ENCODE measurements at regions not wholly inside any gene's neighbourhood (a gene's known extent, or its start where the extent isn't known, plus 50 kb on each side); places are given as distances from the start of the nearest gene placed in this dataset.
"Not testable (repeated sequence)": the region's sequence is repeated elsewhere in the genome, so short reads cannot be mapped to it uniquely, and the experiment has no call there.

GRCh38 chr6:33894438-33894837, 90.6 kb upstream of the MLN start:
- DNase-seq (ENCODE audit: low spot score): no peak
- no peak for TF ChIP-seq CTCF (IDR thresholded peaks at IDR 0.05; ENCODE audit: extremely low read depth, missing control alignments)

DNA sequence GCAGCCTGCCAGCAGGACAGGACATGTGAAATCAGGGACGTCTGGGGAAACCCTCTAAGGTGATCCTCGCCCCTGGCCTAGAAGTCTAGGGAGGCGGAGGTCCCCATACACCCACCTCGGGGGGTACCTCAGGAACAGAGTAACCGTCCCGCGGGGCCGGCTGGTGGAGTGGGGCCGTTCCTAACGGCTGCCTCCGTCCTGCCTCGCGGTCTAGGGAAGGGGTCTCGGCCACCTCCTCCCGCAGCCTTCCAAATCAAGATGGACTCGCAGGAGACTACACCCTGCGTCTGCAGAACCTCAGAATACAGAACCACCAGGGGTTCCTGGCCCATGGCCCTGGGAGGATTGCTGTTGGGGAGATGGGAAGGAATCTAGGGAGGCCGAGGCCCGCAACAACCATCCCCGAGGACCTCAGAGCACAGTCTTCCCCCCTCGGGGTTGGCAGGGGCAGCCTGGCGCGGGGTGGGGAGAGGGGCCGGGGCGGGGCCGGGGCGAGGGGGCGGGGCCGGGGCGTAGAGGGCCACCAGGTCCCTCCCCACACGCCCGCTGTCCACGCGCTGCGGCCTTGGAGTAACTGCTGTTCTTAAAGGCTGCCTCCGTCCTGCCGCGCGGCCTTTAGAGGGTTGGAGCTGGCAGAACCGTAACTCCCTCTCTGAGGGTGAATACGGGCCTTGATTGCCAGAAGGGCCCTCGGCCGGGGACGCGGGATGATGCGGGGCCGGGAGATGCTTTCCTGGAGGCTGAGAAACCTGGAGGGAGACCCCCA, 89.0 kb upstream of the MLN start:
- TF ChIP-seq CTCF (IDR thresholded peaks at IDR 0.05; ENCODE audit: extremely low read depth, missing control alignments): no peak
- no peak for DNase-seq (ENCODE audit: low spot score)

DNA sequence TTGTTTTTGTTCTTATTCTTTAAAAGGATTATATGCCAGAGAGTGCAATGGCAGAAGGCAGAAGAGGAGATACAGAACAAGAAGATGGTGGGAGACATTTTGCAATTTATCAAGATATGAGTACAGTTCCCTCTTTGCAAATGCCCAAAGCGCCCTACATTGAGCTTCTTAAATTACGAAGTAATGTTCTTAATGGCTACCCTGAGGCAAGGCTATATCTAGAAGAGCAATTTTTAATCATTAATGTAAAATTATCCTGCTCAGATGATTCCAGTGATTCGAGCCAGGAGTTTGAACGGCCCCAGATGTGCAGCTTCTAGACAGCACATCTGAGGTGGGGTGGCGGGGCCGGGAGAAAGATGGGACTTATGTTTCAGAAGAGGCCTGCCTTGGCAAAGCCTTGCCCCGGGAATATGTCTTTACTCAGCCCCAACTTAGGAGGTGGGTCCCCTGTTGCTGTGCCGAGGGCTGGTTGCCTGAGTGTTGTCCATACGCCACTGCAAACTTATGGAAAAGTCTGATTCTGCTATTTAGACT, 84.9 kb upstream of the MLN start:
- no peak for TF ChIP-seq CTCF (IDR thresholded peaks at IDR 0.05; ENCODE audit: extremely low read depth, missing control alignments)
- DNase-seq (ENCODE audit: low spot score): no peak

- TF ChIP-seq CTCF (IDR thresholded peaks at IDR 0.05; ENCODE audit: extremely low read depth, missing control alignments): no peak
- no peak for DNase-seq (ENCODE audit: low spot score)
Measured at GRCh38 chr6:33888183-33888582, 84.4 kb upstream of the MLN start.

GRCh38 chr6:33886673-33887144, 82.9 kb upstream of the MLN start:
- DNase-seq (ENCODE audit: low spot score): no peak
- no peak for TF ChIP-seq CTCF (IDR thresholded peaks at IDR 0.05; ENCODE audit: extremely low read depth, missing control alignments)

DNA sequence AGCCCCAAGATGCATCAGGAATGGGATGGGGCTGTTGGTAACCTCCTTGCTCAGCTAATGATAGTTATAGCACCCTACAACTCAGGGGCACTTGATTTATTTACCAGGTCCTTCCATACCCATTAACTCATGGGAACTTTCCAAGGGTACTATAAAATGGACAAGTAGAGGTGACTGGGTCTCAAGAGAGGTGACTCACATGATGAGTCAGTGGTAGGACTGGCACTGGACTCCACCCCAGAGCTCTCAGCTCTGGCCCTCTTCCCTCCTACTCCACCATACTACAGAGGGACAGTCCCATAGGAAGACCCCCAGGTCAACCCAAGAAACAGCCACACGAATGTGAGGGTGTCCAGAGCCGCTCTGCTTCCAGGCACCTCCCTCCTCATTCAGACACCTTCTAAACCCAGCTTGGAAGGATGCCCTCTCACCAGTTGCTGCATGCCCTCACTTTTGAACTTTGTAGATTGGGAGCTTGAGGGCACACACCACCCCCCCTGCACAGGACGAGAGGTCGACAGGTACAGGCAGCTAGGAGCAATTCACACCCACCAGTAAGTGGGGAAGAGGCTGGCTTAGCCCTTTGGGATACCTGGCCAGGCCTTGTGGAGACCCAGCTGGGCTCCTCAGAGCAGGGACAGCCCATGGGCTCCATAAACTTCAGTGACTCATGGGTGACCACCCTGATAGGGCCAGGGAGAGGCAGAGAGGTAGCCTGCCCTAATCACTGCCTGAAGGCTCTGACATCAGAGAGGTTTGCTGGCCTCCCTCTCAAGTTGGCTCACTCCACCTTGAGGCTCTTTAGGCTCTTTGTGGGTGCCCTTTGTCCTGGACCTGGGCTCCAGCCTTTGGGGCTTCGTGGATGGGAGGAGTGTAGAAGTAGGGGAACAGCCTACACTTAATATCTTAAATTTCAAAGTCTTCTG, 81.6 kb upstream of the MLN start:
- DNase-seq (ENCODE audit: low spot score): no peak
- TF ChIP-seq CTCF (IDR thresholded peaks at IDR 0.05; ENCODE audit: extremely low read depth, missing control alignments): no peak

DNA sequence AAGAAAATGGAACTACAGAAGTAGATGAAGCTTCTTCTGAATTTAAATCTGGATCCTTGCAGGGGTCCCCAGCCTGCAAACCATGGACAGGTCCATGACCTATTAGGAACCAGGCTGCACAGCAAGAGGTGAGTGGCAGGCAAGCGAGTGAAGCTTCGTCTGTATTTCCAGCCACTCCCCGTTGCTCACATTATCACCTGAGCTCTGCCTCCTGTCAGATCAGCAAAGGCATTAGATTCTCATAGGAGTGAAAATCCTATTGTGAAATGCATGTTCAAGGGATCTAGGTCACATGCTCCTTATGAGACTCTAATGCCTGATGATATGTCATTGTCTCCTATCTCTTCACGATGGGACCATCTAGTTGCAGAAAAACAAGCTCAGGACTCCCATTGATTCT, 79.8 kb upstream of the MLN start:
- DNase-seq (ENCODE audit: low spot score): not testable (repeated sequence)
